Testis (tissue), 2 donors: ENCODE measurements at regions not wholly inside any gene's neighbourhood (a gene's known extent, or its start where the extent isn't known, plus 50 kb on each side); places are given as distances from the start of the nearest gene placed in this dataset.

Experiments
- POLR2A ChIP-seq: fragments of 450-650 bp; IDR thresholded peaks from one replicate; pipeline ENCODE4 v1.6.1; 2017; ENCODE audit warnings: antibody characterized with exemption, mild to moderate bottlenecking, moderate library complexity
- TF ChIP-seq, protein P1 (sequence below), 3 experiments: fragments of 450-650 bp in 2 of 3; fragments of 200-600 bp in 1 of 3; sonication (generic) in 1 of 3; IDR thresholded peaks; one replicate each; pipeline ENCODE4 v1.5.1; 2016 to 2019; ENCODE audit warnings: antibody characterized with exemption in 3 of 3, mild to moderate bottlenecking in 2 of 3, moderate library complexity in 1 of 3

- no peak for TF ChIP-seq POLR2A
- TF ChIP-seq, protein P1, sequence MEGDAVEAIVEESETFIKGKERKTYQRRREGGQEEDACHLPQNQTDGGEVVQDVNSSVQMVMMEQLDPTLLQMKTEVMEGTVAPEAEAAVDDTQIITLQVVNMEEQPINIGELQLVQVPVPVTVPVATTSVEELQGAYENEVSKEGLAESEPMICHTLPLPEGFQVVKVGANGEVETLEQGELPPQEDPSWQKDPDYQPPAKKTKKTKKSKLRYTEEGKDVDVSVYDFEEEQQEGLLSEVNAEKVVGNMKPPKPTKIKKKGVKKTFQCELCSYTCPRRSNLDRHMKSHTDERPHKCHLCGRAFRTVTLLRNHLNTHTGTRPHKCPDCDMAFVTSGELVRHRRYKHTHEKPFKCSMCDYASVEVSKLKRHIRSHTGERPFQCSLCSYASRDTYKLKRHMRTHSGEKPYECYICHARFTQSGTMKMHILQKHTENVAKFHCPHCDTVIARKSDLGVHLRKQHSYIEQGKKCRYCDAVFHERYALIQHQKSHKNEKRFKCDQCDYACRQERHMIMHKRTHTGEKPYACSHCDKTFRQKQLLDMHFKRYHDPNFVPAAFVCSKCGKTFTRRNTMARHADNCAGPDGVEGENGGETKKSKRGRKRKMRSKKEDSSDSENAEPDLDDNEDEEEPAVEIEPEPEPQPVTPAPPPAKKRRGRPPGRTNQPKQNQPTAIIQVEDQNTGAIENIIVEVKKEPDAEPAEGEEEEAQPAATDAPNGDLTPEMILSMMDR (IDR thresholded peaks at IDR 0.05) = no peak
These were observed 342.9 kb upstream of the PLXNA2 start for GRCh38 chr1:208587110-208587509.
